Stimulated activated CD4-positive, alpha-beta T cell treated with anti-CD3 and anti-CD28 coated beads, Interleukin-4, amount 100 ng/mL, for 24 hours (primary cell): ENCODE measurements at regions not wholly inside any gene's neighbourhood (a gene's known extent, or its start where the extent isn't known, plus 50 kb on each side); places are given as distances from the start of the nearest gene placed in this dataset.
"Not testable (repeated sequence)": the region's sequence is repeated elsewhere in the genome, so short reads cannot be mapped to it uniquely, and the experiment has no call there.

ENCODE experiments used
- DNase-seq: peaks from one replicate; pipeline ENCODE4 v3.0.0-alpha.2; 2020

GRCh38 chr7:113030489-113030888 lies 56.1 kb downstream of the GPR85 start:
- no peak for DNase-seq

DNA sequence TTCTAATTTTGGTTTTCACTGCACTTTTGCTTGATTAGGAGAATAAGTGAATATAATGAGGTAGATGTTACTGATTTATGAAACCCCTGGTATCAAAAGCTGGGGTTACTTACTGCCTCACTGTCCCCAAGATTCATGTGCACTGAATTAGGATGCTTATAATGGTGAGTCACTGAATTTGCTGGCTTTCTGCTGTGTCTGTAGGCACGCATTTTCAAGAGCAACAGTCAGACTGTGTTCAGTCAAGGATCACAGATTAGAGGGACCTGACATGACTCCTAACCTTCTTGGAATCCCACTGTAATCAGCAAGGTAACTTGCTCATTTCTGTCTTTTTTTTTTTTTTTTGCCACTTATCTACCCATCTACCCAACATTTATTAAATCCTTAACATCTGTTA lies 59.7 kb downstream of the GPR85 start:
- no peak for DNase-seq

DNA sequence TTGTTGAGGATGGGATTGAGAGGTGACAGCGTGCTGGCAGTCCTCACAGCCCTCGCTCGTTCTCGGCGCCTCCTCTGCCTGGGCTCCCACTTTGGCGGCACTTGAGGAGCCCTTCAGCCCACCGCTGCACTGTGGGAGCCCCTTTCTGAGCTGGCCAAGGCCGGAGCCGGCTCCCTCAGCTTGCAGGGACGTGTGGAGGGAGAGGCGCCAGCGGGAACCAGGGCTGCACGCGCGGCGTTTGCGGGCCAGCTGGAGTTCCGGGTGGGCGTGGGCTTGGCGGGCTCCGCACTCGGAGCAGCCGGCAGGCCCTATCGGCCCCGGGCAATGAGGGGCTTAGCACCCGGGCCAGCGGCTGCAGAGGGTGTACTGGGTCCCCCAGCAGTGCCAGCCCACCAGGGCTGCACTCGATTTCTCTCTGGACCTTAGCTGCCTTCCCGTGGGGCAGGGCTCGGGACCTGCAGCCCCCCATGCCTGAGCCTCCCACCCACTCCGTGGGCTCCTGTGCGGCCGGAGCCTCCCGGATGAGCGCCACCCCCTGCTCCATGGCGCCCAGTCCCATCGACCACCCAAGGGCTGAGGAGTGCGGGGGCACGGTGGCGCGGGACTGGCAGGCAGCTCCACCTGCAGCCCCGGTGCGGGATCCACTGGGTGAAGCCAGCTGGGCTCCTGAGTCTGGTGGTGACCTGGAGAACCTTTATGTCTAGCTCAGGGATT lies 69.3 kb downstream of the GPR85 start:
- not testable (repeated sequence) for DNase-seq

DNA sequence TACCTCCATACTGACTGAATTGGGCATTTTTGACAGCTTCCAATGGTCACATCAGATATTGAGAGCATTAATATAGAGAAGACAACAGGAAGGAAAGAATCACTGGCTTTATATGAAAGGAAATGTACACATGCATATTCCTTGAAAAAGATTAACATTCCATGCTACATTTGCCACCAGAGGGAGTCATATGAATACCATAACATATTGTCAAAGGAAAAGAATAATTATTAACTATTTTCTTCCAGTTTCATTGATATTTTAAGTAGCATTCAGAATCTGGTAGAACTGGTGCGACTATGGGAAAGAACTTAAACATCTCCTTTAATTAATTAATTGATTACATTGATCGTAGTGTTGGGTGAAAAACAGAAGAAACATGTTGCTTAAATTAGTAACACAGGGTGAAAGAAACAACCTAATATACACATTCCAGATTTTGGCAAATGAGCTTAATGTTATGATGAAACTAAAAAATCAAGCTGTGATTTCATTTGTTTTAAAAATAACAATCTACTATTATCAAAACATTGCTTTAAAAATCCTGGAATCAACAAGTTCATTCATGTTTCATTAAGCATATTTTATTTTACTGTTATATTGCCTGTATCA lies 71.5 kb downstream of the GPR85 start:
- no peak for DNase-seq

DNA sequence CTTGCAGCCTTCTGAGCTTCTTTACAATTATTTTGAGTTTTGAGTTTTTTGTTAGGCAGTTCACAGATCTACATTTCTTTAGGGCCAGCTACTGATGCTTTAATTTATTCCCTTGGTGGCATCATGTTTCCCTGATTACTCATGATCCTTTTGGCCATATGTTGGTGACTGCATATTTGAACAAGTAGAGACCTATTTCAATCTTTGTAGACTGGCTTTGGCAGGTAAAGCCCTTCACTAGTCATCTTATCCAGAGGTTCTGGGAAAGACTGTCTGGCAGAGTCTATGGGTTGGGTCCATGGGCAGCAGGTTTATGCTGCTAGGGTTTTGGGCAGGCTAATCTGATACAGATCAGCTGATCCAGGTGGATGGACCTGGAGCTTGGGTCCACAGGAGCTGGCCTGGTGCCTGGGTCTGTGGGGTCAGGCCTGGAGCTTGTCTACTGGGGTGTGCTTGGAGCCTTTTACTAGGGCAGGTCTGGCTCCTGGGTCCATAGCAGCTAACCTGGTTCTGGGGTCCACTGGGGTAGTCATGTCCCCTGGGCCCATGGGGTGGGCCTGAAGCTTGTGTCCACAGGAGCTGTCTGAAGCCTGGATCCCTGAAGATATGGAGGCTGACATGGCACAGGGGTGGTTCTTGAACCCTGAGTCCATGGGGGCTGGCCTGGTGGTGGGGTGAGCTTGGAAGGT lies 72.7 kb downstream of the GPR85 start:
- no peak for DNase-seq

DNA sequence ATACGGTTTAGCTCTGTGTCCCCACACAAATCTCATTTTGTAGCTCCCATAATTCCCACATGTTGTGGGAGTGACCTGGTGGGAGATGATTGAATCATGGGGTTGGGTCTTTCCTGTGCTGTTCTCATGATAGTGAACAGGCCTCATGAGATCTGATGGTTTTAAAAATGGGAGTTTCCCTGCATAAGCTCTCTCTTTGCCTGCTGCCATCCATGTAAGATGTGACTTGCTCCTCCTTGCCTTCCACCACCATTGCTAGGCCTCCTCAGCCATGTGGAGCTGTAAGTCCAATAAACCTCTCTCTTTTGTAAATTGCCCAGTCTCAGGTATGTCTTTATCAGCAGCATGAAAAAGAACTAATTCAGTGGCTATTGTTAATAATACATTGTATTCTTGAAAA lies 73.8 kb downstream of the GPR85 start:
- not testable (repeated sequence) for DNase-seq

- DNase-seq = no peak
Observed at GRCh38 chr7:113010377-113010776, 76.2 kb downstream of the GPR85 start.

- DNase-seq = no peak
Observed at GRCh38 chr7:113008755-113009154, 77.9 kb downstream of the GPR85 start.

DNA sequence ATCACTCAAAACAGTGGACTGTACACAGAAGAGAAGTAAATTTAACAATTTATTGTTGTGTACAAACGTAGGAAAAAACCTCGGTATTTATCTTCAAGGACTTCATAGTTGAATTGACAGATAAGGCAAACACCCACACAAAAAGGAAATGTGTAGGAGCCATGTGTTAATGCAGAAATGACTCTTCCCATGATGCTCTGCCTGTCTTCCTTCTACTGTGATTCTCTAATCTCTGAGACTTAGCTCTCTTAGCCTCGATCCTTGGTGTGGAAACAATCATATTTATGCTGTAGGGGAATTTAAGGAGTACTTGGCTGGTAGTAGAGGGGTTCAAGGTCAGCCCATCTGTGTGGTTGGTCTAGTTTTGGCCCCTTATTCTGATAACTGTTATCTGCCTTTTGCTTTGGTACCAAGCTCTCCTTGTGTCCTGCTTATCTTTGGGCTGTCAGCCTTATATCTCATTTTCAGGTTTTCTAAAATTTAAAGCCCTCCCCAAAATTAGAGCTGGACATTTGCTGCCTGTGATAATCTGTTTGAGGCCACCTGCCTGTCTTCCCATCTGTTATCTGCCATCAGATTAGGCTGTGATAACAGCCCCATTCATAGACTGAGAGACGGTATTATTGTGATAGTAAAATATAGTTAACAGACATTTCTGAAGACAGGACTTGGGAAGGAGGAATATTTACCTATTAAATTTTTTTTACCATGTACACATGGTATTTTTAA lies 81.7 kb downstream of the GPR85 start:
- no peak for DNase-seq

DNA sequence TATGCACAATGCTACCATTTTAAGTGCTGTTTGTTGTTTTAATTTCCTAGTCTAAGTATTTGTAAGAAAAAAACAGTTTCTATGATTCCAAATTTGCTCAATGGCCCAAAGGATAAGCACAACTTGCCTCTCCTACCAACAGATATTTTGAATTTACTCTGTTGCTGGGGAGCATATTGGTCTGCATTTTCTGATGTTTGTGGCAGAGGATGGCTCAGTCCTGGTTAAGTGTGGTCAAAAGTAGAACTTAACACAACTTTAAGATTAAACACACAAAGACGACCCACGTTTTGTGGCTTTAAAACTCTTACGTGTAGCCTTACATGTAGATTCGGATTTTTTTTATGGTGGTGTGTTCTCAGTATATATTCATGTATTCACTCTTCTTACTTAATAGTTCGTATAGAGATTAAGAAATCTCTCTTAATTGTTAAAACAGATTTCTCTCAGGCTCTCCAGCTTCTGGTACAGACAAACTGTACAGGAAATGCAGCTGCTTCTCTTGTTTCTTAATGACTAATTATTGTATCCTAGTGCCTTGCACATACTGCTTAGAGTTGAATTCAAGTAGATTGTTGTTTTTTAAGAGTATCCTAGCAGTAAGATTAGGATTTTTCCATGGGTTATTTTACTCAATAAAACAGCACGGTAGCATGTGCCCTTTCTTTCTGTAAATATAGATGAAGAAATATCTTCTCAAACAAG lies 86.2 kb downstream of the GPR85 start:
- no peak for DNase-seq

GRCh38 chr7:112997831-112998230 lies 88.8 kb downstream of the GPR85 start:
- DNase-seq = no peak

DNA sequence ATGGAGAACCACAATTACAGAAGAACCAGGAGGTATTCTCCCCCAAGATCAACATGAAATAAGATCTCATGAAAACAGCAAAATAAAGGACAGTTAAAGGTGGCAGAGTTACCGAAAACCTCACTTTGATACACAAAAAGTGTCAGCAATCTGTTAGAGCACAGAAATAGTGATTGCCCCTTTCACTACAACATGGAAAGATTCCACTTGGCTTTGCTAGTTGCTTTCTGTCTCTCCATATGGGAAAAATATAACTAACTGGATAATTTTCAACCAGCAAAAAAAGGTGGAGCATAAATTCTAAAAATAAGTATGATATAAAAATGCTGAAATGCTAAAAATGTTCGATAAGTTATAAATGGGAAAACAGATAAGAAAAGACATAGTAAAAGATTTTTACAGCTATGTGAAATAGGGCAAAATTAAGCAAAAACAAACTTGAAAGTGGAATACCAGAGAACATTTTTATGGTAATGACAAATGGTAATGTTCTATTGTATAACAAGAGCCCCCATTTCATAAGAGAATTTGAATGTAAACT lies 90.2 kb downstream of the GPR85 start:
- no peak for DNase-seq

DNA sequence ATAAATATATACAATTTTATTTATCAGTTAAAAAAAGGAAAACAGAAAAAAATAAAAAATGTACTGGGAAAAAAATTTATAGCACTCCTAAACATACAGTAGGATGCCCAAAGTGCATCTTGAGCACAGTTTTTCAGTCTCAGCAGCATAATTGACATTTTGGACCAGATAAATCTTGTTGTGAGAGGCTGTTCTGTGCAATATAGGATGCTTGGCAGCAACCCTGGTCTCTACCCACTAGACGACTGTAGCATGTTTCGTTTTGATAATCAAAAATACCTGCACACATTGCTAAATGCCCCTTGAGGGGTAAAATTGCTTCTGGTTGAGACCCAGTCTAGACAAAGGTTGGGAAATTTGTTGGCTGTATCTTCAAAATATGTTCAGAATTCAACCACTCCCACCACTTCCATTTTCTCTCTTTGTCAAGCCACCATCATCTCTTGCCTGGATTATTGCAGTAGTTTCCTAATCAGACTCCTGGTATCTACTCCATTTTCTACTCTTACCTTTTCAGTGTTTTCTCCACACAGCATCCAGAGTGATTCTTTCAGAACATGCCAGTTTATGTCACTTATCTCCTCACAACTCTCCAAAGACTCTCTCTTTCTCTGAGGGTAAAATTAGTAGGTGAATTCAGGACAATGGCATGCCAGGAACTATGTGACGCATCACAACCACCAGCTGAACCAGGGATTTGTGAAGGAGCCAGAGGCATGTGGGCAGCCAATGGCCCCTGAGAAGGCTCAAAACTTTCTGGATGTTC lies 91.4 kb downstream of the GPR85 start:
- no peak for DNase-seq

- no peak for DNase-seq
Observed at GRCh38 chr7:112994656-112995055, 92.0 kb downstream of the GPR85 start.

GRCh38 chr7:112990624-112991023 lies 96.0 kb downstream of the GPR85 start:
- no peak for DNase-seq

GRCh38 chr7:112989531-112989930 lies 97.1 kb downstream of the GPR85 start:
- no peak for DNase-seq

DNA sequence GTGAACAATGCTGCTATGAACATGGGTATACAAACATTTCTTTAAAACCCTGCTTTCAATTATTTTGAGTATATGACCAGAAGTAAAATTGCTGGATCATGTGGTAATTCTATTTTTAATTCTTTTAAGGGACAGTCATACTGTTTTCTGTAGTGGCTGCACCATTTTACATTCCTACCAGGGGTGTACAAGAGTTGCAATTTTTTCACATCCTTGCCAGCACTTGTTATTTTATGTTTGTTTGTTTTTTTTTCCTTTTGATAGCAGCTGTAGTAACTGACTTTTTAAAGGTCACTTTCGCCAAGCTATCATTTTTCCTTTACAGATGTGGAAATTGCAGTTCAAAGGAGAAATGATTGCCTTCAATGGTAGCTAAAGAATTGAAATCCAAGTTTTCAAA lies 99.5 kb downstream of the GPR85 start:
- DNase-seq = no peak

DNA sequence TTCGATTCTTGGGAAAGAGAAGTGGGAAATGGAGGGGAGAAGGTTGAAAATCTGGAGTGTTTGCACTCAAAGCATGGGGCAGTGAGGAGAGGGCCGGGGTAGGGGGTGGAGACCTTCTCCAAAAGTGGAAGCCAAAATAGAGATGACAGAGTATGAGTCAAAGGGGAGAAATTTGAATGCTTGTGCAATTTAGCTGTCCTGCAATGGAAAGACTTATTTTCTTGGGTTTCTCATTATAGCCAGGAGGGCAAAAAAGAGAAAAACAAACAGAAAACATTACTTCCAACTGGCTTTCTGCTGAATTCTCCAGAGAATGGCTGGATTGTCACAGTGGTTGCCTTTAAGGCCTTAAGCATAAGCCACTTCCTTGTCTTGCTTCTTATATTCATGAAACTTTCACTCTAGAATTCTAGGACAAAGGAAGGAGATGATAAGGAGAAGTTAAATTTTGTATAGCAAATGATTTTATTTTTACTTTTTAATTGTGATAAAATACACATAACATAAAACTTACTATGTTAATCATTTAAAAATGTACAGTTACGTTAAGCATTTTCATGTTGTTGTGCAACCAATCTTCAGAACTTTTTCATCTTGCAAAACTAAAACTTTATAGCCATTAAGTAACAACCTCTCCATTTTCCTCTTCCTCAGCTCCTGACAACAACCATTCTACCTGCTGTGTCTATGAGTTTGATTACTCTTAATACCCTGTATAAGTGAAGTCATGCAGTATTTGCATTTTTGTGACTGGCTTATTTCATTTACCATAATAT lies 100.2 kb downstream of the GPR85 start:
- DNase-seq = no peak

DNA sequence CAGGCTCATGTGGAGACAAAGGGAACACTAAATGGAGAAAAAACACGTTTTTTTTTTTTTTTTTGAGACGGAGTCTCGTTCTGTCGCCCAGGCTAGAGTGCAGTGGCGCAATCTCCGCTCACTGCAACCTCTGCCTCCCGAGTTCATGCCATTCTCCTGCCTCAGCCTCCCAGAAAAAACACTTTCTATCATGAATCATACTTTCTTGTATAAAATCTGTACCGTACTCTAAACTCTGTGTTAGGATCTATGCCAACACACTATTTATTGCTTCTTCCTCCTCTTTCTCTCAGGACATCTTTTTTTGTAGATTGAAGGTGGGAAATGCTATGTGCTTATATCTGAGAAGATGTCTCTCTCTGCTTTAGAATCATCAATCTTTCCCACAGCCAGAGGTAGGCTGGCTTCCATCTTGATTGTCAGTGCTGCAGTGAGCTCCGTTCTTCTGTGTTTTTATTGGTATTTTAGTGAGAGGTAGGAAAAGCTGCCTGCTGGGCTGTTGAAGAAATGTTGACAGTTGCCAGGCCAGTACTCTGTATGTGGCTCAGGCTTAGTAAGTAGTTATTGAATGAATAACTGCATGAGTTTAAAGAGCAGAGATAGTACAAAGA lies 101.1 kb downstream of the GPR85 start:
- DNase-seq = no peak

DNA sequence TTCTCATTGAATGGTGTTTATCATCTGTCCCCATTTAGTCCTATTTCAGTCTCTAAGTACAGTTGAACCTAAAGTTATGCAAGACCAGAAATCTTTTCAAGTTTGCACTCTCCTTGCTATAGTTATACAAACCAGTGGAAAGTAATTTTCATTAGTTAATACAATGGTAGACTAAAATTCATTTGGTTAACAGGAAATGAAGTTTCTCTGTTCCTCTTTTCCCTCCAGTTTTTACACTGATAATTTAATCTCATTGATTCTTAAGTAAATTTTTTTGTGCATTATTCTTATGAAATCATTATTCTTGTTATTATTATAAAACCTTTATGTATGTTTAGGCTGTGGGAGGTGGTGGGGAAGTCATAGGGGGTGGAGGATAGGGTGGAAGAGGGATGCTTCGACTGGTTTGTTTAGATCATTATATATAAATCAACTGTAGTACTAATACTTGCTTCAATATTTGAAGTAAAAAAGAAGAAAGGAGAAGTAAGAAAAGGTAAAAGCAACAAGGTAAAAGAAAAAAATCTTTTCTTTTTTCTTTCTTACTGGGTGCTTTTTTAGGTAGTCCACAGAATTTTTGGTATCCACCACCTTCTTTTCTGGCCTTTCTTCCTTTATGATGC lies 104.1 kb downstream of the GPR85 start:
- no peak for DNase-seq
